Mucosa of descending colon (tissue), 3 donors: ENCODE measurements at regions not wholly inside any gene's neighbourhood (a gene's known extent, or its start where the extent isn't known, plus 50 kb on each side); places are given as distances from the start of the nearest gene placed in this dataset.

Experiments used
- ATAC-seq: fragments of 200-7000 bp; cut with Tn5 transposase; one replicate; pipeline ENCODE4 v1.9.1; 2020; ENCODE audit warnings: mild to moderate bottlenecking, moderate library complexity
- DNase-seq, 3 donors: peaks; one replicate each; pipeline ENCODE4 v3.0.0-alpha.2; 2020
- H3K36me3 ChIP-seq: fragments of 200-600 bp; one replicate; pipeline ENCODE4 v1.8.0; 2021; ENCODE audit warnings: low read depth, mild to moderate bottlenecking
- H3K4me1 ChIP-seq: fragments of 200-600 bp; one replicate; pipeline ENCODE4 v1.8.0; 2021; ENCODE audit warnings: low read depth, mild to moderate bottlenecking
- H3K4me3 ChIP-seq: fragments of 200-600 bp; one replicate; pipeline ENCODE4 v1.8.0; 2021; ENCODE audit warnings: mild to moderate bottlenecking
- H3K9me3 ChIP-seq: fragments of 200-600 bp; one replicate; pipeline ENCODE4 v1.8.0; 2021; ENCODE audit warnings: mild to moderate bottlenecking
- CTCF ChIP-seq: fragments of 200-600 bp; IDR thresholded peaks from one replicate; pipeline ENCODE4 v1.8.0; 2022; ENCODE audit warnings: antibody characterized with exemption, mild to moderate bottlenecking
- intact Hi-C, 2 donors: fragments of 100-400 bp; cut with DNase I in 1 of 2; cut with micrococcal nuclease in 1 of 2; formaldehyde crosslinking; loops; one replicate each; pipeline versions ENCODE4 v1.11.0 to v1.11.1; 2022; cut with DNase I, micrococcal nuclease
- donor health status: DM: no; HTN: no; CAD: no; lungs with moderate emphysema.
- donor health status: DM: no; HTN: no; CAD: no.
- donor health status: DM: no; HTN: yes; CAD: no.

- no peak for ATAC-seq
- no peak for DNase-seq
- intact Hi-C loops, result no loop called here
- TF ChIP-seq CTCF, result no peak
- Histone ChIP-seq H3K36me3 (no peaks in the 10 kb centered on the region), H3K4me3 (no peak overlapping the region), H3K9me3 (no peaks in the 10 kb centered on the region), H3K4me1 (peaks cover 18% of the 10 kb centered on the region)
Measured at GRCh38 chr14:65259000-65259399, 153.5 kb upstream of the FUT8 start.

- Histone ChIP-seq H3K4me1 (peaks cover 9% of the 10 kb centered on the region), H3K4me3 (no peak overlapping the region), H3K36me3 (no peaks in the 10 kb centered on the region), H3K9me3 (no peaks in the 10 kb centered on the region)
- intact Hi-C loops, result no loop called here
- no peak for TF ChIP-seq CTCF
- ATAC-seq (no peak), DNase-seq (no peak)
Measured at GRCh38 chr14:65260786-65261185, 151.7 kb upstream of the FUT8 start.

GRCh38 chr14:65261425-65261920 lies 151.1 kb upstream of the FUT8 start:
- intact Hi-C loops, result no loop called here
- Histone ChIP-seq H3K9me3 (no peaks in the 10 kb centered on the region), H3K36me3 (no peaks in the 10 kb centered on the region), H3K4me3 (no peak overlapping the region), H3K4me1 (peaks cover 2% of the 10 kb centered on the region)
- TF ChIP-seq CTCF, result no peak
- DNase-seq (no peak), ATAC-seq (no peak)

- TF ChIP-seq CTCF, result no peak
- no peaks in the 10 kb centered on the region for H3K9me3 ChIP-seq
- ATAC-seq (no peak), DNase-seq (no peak)
- H3K4me1 ChIP-seq, result no peaks in the 10 kb centered on the region
- no peak overlapping the region for H3K4me3 ChIP-seq
- intact Hi-C loops, result no loop called here
- H3K36me3 ChIP-seq, result no peaks in the 10 kb centered on the region
Measured at GRCh38 chr14:65261946-65262345, 150.6 kb upstream of the FUT8 start.

GRCh38 chr14:65263177-65263788 lies 149.2 kb upstream of the FUT8 start:
- no peak for DNase-seq

More at GRCh38 chr14:65263177-65263788, 149.2 kb upstream of the FUT8 start:
- ATAC-seq, result no peak
- H3K4me3 ChIP-seq, result no peak overlapping the region
- no peaks in the 10 kb centered on the region for H3K4me1 ChIP-seq
- no peak for TF ChIP-seq CTCF
- intact Hi-C loops, result no loop called here
- H3K9me3 ChIP-seq, result no peaks in the 10 kb centered on the region
- no peaks in the 10 kb centered on the region for H3K36me3 ChIP-seq
